ENCODE measurements at regions not wholly inside any gene's neighbourhood (a gene's known extent, or its start where the extent isn't known, plus 50 kb on each side); places are given as distances from the start of the nearest gene placed in this dataset.

GRCh38 chr2:219929835-219930234 lies 302.4 kb downstream of the SLC4A3 start:
- Histone ChIP-seq H3K27me3 (ENCODE audit: control insufficient read depth, insufficient read depth, low read length) (no peaks in the 10 kb centered on the region), H3K4me3 (ENCODE audit: low read depth, low read length) (no peak overlapping the region), H3K36me3 (ENCODE audit: control insufficient read depth, insufficient read depth, low read length) (no peaks in the 10 kb centered on the region)
- DNase-seq (ENCODE audit: low read depth): no peak
- TF ChIP-seq CTCF (IDR thresholded peaks at IDR 0.05; ENCODE audit: insufficient read depth, low read depth, low read length): no peak
- ChIA-PET POLR2A (no interaction called here), CTCF (no interaction called here)

DNA sequence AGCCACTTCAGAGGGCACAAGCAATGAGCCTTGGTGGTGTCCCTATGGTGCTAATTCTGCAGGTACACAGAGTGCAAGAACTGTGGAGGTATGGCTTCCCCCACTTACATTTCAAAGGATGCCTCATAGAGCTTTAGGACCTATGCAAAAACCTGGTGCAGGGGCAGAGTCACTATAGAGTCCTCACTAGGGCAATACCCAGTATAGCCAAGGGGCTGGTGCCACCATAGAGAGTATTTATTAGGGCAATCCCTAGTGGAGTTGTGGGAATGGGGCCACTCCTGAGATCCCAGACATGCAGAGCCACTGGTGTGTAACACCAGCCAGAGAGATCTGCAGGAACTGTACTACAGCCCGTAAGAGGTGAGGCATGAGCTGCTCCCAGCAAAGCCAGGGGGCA lies 312.2 kb downstream of the SLC4A3 start:
- TF ChIP-seq CTCF (IDR thresholded peaks at IDR 0.05; ENCODE audit: insufficient read depth, low read depth, low read length): no peak
- H3K27me3 ChIP-seq (ENCODE audit: control insufficient read depth, insufficient read depth, low read length): peaks cover 2% of the 10 kb centered on the region; the same call in 1 of the 2 replicates
- H3K4me3 ChIP-seq (ENCODE audit: low read depth, low read length): no peak overlapping the region
- no peaks in the 10 kb centered on the region for H3K36me3 ChIP-seq (ENCODE audit: control insufficient read depth, insufficient read depth, low read length)
- ChIA-PET CTCF (interaction anchor here (1.2 kb wide), 1 partner anchor 28 kb away, joined by 3 read pairs; no protein-coding TSS in a partner anchor), POLR2A (no interaction called here)
- no peak for DNase-seq (ENCODE audit: low read depth)

DNA sequence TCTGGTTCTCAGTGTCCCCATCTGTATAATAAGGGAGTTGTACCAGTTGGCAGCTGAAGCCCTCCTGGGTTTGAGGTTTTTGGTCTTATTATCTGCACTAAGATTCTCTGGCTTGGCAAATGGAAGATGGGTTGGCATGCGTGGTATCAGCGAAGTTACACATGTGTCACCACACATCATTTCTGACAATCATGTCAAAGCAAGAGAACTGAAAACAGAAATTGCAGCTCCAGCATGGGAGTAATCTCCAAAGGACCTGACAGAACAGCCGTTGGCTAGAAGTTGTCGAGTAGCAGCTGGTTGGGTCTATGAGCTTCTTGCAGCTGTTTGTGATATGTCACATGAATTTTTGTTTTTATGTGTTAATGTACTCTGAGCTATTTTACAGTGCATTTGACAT lies 317.4 kb downstream of the SLC4A3 start:
- POLR2A ChIA-PET: no interaction called here
- CTCF ChIA-PET: interaction anchor here (0.6 kb wide), 1 partner anchor 63 kb away, joined by 3 read pairs; no protein-coding TSS in a partner anchor
- Histone ChIP-seq H3K27me3 (ENCODE audit: control insufficient read depth, insufficient read depth, low read length) (no peaks in the 10 kb centered on the region), H3K36me3 (ENCODE audit: control insufficient read depth, insufficient read depth, low read length) (no peaks in the 10 kb centered on the region), H3K4me3 (ENCODE audit: low read depth, low read length) (no peak overlapping the region)
- DNase-seq (ENCODE audit: low read depth): no peak
- TF ChIP-seq CTCF (IDR thresholded peaks at IDR 0.05; ENCODE audit: insufficient read depth, low read depth, low read length): no peak

DNA sequence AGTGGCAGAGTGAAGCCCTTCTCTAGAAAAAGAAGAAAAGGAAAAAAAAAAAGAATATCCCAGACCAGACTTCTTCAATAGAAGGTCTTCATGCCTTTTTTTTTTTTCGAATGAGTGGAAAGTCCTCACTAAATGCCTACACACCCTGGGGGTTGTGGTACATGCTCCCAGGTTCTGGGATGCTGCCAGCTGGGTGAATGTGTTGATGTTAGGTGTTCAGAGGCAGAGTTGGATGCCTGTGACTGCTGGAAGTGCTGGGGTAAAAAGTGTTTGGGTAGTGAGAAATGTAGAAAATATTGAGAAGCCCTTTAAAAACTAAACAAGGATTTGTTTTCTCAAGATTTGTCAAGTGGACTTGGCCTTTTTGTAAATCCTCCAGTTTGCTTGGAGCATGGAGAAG lies 318.6 kb downstream of the SLC4A3 start:
- POLR2A ChIA-PET: no interaction called here
- Histone ChIP-seq H3K27me3 (ENCODE audit: control insufficient read depth, insufficient read depth, low read length) (no peaks in the 10 kb centered on the region), H3K4me3 (ENCODE audit: low read depth, low read length) (no peak overlapping the region), H3K36me3 (ENCODE audit: control insufficient read depth, insufficient read depth, low read length) (no peaks in the 10 kb centered on the region)
- CTCF ChIA-PET: no interaction called here
- DNase-seq (ENCODE audit: low read depth): no peak
- TF ChIP-seq CTCF (IDR thresholded peaks at IDR 0.05; ENCODE audit: insufficient read depth, low read depth, low read length): no peak

DNA sequence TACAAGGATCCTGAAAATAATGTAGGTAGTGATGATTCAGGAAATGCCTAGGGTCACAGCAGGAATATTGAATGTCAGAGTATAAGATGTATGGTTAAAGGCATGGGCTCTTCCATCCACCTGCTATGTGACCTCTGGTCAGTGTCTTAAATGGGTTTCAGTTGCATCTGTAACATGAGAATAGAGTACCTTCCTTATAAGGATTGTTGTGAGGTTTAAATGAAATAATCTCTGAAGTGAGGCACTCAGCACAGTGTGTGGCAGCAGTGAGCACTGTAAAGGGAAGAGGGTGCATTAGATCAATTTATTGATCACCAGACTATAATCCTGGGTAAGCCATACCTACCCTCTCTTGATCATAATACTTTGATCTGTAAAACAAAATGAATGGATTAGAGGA lies 319.1 kb downstream of the SLC4A3 start:
- no peak overlapping the region for H3K4me3 ChIP-seq (ENCODE audit: low read depth, low read length)
- DNase-seq (ENCODE audit: low read depth): no peak
- CTCF ChIA-PET: interaction anchor here (1.5 kb wide), 1 partner anchor 210 kb away, joined by 6 read pairs; no protein-coding TSS in a partner anchor
- no peak for TF ChIP-seq CTCF (IDR thresholded peaks at IDR 0.05; ENCODE audit: insufficient read depth, low read depth, low read length)
- no peaks in the 10 kb centered on the region for H3K36me3 ChIP-seq (ENCODE audit: control insufficient read depth, insufficient read depth, low read length)
- POLR2A ChIA-PET: no interaction called here
- no peaks in the 10 kb centered on the region for H3K27me3 ChIP-seq (ENCODE audit: control insufficient read depth, insufficient read depth, low read length)
